ENCODE measurements at regions not wholly inside any gene's neighbourhood (a gene's known extent, or its start where the extent isn't known, plus 50 kb on each side); places are given as distances from the start of the nearest gene placed in this dataset.

DNA sequence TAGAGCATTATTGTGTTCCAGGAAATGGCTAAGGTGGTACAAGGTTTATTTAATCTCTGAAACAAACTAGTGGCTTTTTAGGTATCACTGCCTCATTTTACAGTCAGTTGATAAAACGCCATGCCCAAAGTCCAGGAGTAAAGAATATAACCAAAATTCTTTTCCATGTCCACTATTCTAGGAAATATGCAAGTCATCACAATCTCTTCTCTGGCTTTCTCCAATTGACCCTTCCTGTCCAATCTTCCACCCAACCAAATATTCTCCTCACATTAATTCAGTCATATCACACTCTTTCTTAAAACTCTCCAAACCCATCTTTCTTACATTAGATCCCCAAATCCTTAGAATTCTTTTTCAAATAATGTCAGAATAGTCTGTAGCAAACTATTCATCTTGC, 1110.0 kb upstream of the CDH8 start:
- no peak overlapping the region for H3K27ac ChIP-seq
- intact Hi-C loops (cut with DNase I; ENCODE audit: low total_unique reads), result no loop called here
- no peaks in the 10 kb centered on the region for H3K36me3 ChIP-seq
- H3K4me1 ChIP-seq, result no peaks in the 10 kb centered on the region
- no peaks in the 10 kb centered on the region for H3K27me3 ChIP-seq
- 74 to 88% (median 81%) methylated on average over 1 of the region's 1 CpG for WGBS, 5 donors
- no peak overlapping the region for H3K4me3 ChIP-seq
- no peak for TF ChIP-seq EP300 (IDR thresholded peaks at IDR 0.05)
- TF ChIP-seq, protein P1, sequence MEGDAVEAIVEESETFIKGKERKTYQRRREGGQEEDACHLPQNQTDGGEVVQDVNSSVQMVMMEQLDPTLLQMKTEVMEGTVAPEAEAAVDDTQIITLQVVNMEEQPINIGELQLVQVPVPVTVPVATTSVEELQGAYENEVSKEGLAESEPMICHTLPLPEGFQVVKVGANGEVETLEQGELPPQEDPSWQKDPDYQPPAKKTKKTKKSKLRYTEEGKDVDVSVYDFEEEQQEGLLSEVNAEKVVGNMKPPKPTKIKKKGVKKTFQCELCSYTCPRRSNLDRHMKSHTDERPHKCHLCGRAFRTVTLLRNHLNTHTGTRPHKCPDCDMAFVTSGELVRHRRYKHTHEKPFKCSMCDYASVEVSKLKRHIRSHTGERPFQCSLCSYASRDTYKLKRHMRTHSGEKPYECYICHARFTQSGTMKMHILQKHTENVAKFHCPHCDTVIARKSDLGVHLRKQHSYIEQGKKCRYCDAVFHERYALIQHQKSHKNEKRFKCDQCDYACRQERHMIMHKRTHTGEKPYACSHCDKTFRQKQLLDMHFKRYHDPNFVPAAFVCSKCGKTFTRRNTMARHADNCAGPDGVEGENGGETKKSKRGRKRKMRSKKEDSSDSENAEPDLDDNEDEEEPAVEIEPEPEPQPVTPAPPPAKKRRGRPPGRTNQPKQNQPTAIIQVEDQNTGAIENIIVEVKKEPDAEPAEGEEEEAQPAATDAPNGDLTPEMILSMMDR (IDR thresholded peaks at IDR 0.05), result no peak
- TF ChIP-seq POLR2AphosphoS5 (IDR thresholded peaks at IDR 0.05), result no peak
- no peak for TF ChIP-seq POLR2A (IDR thresholded peaks at IDR 0.05)
- no peaks in the 10 kb centered on the region for H3K9me3 ChIP-seq
- no peak for DNase-seq

DNA sequence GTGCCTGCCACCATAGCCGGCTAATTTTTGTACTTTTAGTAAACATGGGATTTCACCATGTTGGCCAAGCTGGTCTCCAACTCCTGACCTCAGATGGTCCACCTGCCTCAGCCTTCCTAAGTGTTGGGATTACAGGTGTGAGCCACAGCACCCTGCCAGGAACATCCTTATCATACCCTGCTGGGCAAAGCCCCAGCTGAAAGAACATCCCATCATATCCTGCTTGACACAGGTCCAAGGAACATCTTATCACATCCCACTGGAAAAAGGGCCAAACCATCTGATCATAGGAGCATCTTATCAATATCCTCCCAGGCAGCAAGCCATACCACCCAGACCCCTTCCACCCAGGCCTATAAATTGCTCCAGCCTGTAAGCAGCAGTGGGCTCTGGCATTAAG, 1109.2 kb upstream of the CDH8 start:
- 83 to 95% (median 90%) methylated on average over 1 of the region's 1 CpG for WGBS, 5 donors
- no peak for TF ChIP-seq EP300 (IDR thresholded peaks at IDR 0.05)
- Histone ChIP-seq H3K27ac (no peak overlapping the region), H3K4me1 (no peaks in the 10 kb centered on the region), H3K9me3 (no peaks in the 10 kb centered on the region), H3K4me3 (no peak overlapping the region), H3K36me3 (no peaks in the 10 kb centered on the region), H3K27me3 (no peaks in the 10 kb centered on the region)
- no peak for DNase-seq
- intact Hi-C loops (cut with DNase I; ENCODE audit: low total_unique reads), result no loop called here

DNA sequence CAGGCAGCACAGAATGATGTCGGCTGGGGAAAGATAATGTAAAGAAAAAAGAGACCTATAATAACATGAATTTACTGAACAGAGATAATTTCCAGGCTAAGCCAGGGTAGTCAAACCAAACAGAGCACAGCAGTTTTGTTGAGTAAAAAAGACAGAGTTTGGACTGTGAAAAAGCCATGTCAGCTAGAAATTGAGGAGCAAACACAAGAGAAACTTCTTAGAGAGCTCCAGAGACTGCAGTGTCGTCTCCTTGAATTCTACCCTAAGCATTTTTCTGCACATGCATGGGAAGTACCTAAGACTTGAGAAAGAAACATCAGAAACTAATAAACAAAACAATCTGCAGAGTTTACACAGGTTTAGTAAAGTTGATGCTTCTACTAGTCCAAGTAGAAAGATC, 1098.8 kb upstream of the CDH8 start:
- Histone ChIP-seq H3K4me3 (no peak overlapping the region), H3K27ac (no peak overlapping the region), H3K36me3 (no peaks in the 10 kb centered on the region), H3K4me1 (no peaks in the 10 kb centered on the region), H3K9me3 (no peaks in the 10 kb centered on the region), H3K27me3 (no peaks in the 10 kb centered on the region)
- WGBS, 5 donors, result 68 to 81% (median 69%) methylated on average over 2 of the region's 2 CpGs
- intact Hi-C loops (cut with DNase I; ENCODE audit: low total_unique reads), result no loop called here
- TF ChIP-seq POLR2A (IDR thresholded peaks at IDR 0.05), result no peak
- no peak for TF ChIP-seq POLR2AphosphoS5 (IDR thresholded peaks at IDR 0.05)
- TF ChIP-seq, protein P1 (IDR thresholded peaks at IDR 0.05), result no peak
- TF ChIP-seq EP300 (IDR thresholded peaks at IDR 0.05), result no peak
- no peak for DNase-seq

DNA sequence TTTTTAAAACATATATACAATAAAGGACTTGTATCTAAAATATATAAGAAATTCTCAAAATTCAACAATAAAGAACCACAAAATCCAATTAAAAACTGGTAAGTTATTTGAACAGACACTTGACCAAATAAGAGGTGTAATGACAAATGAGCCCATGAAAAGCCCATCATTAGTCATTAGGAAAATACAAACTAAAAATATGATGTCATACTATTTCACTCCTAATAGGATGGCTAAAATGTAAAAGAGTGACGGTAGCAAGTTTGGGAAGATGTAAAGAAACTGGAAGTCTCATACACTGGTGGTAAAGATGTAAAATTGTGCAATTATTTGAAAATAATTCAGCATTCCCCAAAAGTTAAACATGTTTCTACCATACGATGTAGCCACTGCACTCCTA, 1095.3 kb upstream of the CDH8 start:
- no peak for DNase-seq
- TF ChIP-seq POLR2AphosphoS5 (IDR thresholded peaks at IDR 0.05) (no peak), EP300 (IDR thresholded peaks at IDR 0.05) (no peak), POLR2A (IDR thresholded peaks at IDR 0.05) (no peak)
- TF ChIP-seq, protein P1 (IDR thresholded peaks at IDR 0.05), result no peak
- Histone ChIP-seq H3K9me3 (peaks cover 0 to 11% (median 10%) of the 10 kb centered on the region in 4 donors), H3K27ac (no peak overlapping the region), H3K4me1 (no peaks in the 10 kb centered on the region), H3K4me3 (no peak overlapping the region), H3K36me3 (no peaks in the 10 kb centered on the region), H3K27me3 (no peaks in the 10 kb centered on the region)
- WGBS, 5 donors, result 81 to 94% (median 89%) methylated on average over 2 of the region's 2 CpGs
- intact Hi-C loops (cut with DNase I; ENCODE audit: low total_unique reads), result no loop called here

DNA sequence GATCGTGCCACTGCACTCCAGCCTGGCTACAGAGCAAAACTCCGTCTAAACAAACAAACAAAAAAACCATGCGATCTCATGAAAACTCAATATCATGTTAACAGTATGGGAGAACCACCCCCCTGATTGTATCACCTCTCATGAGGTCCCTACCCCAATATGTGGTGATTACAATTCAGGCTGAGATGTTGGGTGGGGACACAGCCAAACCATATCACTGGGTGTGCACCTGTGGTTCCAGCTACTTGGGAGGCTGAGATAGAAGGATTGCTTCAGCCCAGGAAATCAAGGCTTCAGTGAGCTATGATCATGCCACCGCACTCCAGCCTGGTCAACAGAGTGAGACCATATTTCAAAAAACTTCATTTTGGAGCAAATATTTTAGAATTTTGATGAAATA, 1094.7 kb upstream of the CDH8 start:
- no peak for DNase-seq
- Histone ChIP-seq H3K4me1 (no peaks in the 10 kb centered on the region), H3K36me3 (no peaks in the 10 kb centered on the region), H3K4me3 (no peak overlapping the region), H3K27ac (no peak overlapping the region), H3K9me3 (peaks cover 0 to 11% (median 10%) of the 10 kb centered on the region in 4 donors), H3K27me3 (no peaks in the 10 kb centered on the region)
- 85 to 92% (median 91%) methylated on average over 4 of the region's 4 CpGs for WGBS, 5 donors
- TF ChIP-seq EP300 (IDR thresholded peaks at IDR 0.05) (no peak), POLR2A (IDR thresholded peaks at IDR 0.05) (no peak), POLR2AphosphoS5 (IDR thresholded peaks at IDR 0.05) (no peak)
- TF ChIP-seq, protein P1 (IDR thresholded peaks at IDR 0.05), result no peak
- intact Hi-C loops (cut with DNase I; ENCODE audit: low total_unique reads), result no loop called here

All from stomach (tissue), 8 donors.